A673 (cell line): ENCODE measurements at regions not wholly inside any gene's neighbourhood (a gene's known extent, or its start where the extent isn't known, plus 50 kb on each side); places are given as distances from the start of the nearest gene placed in this dataset.

Source experiments
- EZH2 ChIP-seq: fragments of 200-600 bp; sonication (generic); IDR thresholded peaks from 2 replicates; pipeline ENCODE4 v1.6.1; 2017; ENCODE audit warnings: borderline replicate concordance, low read depth, mild to moderate bottlenecking, mixed read lengths, antibody characterized with exemption, low read length; ENCODE audit not compliant: poor library complexity, severe bottlenecking
- TF ChIP-seq, protein P1 (sequence below): fragments of 300-800, 200-600 bp; sonication (generic); conservative IDR thresholded peaks from 2 replicates; pipeline ENCODE4 v1.5.1; 2017; ENCODE audit warnings: low read depth, mild to moderate bottlenecking, antibody characterized with exemption, low read length, moderate library complexity, mixed read lengths

DNA sequence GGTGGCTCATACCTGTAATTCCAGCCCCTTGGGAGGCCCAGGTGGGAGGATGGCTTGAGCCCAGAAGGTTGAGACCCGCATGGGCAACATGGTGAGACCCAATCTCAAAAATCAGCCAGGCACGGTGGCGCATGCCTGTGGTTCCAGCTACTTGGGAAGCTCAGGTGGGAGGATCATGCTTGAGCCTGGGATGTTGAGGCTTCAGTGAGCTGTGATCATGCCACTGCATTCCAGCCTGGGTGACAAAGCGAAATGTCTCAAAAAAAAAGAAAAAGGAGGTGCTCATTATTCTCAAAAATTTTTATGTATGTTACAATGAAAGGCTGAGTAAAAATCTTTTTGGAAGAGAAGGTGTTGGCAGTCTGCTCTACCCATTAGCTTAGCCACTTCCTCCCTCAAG, 106.8 kb downstream of the TSN start:
- TF ChIP-seq, protein P1, sequence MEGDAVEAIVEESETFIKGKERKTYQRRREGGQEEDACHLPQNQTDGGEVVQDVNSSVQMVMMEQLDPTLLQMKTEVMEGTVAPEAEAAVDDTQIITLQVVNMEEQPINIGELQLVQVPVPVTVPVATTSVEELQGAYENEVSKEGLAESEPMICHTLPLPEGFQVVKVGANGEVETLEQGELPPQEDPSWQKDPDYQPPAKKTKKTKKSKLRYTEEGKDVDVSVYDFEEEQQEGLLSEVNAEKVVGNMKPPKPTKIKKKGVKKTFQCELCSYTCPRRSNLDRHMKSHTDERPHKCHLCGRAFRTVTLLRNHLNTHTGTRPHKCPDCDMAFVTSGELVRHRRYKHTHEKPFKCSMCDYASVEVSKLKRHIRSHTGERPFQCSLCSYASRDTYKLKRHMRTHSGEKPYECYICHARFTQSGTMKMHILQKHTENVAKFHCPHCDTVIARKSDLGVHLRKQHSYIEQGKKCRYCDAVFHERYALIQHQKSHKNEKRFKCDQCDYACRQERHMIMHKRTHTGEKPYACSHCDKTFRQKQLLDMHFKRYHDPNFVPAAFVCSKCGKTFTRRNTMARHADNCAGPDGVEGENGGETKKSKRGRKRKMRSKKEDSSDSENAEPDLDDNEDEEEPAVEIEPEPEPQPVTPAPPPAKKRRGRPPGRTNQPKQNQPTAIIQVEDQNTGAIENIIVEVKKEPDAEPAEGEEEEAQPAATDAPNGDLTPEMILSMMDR, result no peak
- TF ChIP-seq EZH2, result no peak
